Neural crest cell (in vitro differentiated cells): ENCODE measurements at regions not wholly inside any gene's neighbourhood (a gene's known extent, or its start where the extent isn't known, plus 50 kb on each side); places are given as distances from the start of the nearest gene placed in this dataset.

Experiments used
- DNase-seq: peaks from one replicate; pipeline ENCODE4 v3.0.0; 2021; ENCODE audit warnings: low read depth, mixed read lengths, low spot score
- H3K27ac Mint-ChIP-seq: one replicate; pipeline ENCODE4 v1.8.0; 2021; ENCODE audit warnings: mild to moderate bottlenecking, mixed read lengths; ENCODE audit not compliant: unreplicated experiment
- H3K27me3 Mint-ChIP-seq: 2 replicates; pipeline ENCODE4 v1.8.0; 2021; ENCODE audit warnings: low read depth, mild to moderate bottlenecking, mixed read lengths
- H3K36me3 Mint-ChIP-seq: 2 replicates; pipeline ENCODE4 v1.8.0; 2021; ENCODE audit warnings: low read depth, mild to moderate bottlenecking, mixed read lengths
- H3K4me1 Mint-ChIP-seq: 2 replicates; pipeline ENCODE4 v1.8.0; 2021; ENCODE audit warnings: mixed read lengths
- H3K4me3 Mint-ChIP-seq: one replicate; pipeline ENCODE4 v1.8.0; 2021; ENCODE audit warnings: mild to moderate bottlenecking, mixed read lengths
- H3K9me3 Mint-ChIP-seq: 2 replicates; pipeline ENCODE4 v1.8.0; 2021; ENCODE audit warnings: mixed read lengths
- CTCF ChIP-seq: fragments of 200-600 bp; sonication (generic); conservative IDR thresholded peaks from 2 replicates; pipeline ENCODE4 v1.5.0; 2021; ENCODE audit warnings: antibody characterized with exemption, mild to moderate bottlenecking

GRCh38 chr16:51707666-51708065 is 556.6 kb upstream of the SALL1 start:
- peak overlapping the region; percentile 14 for H3K27ac Mint-ChIP-seq
- TF ChIP-seq CTCF = no peak
- peaks cover 4% of the 10 kb centered on the region for H3K4me1 Mint-ChIP-seq
- peaks cover 16% of the 10 kb centered on the region for H3K36me3 Mint-ChIP-seq
- H3K27me3 Mint-ChIP-seq = no peaks in the 10 kb centered on the region
- no peak for DNase-seq
- no peak overlapping the region for H3K4me3 Mint-ChIP-seq
- H3K9me3 Mint-ChIP-seq = peaks cover 11% of the 10 kb centered on the region

GRCh38 chr16:51705142-51705541 is 554.1 kb upstream of the SALL1 start:
- H3K27ac Mint-ChIP-seq = no peak overlapping the region
- peaks cover 16% of the 10 kb centered on the region for H3K36me3 Mint-ChIP-seq
- H3K27me3 Mint-ChIP-seq = no peaks in the 10 kb centered on the region

GRCh38 chr16:51701025-51701424 is 550.0 kb upstream of the SALL1 start:
- Mint-ChIP-seq H3K36me3 (peaks cover 9% of the 10 kb centered on the region), H3K27ac (no peak overlapping the region), H3K27me3 (no peaks in the 10 kb centered on the region), H3K4me3 (no peak overlapping the region), H3K9me3 (peaks cover 8% of the 10 kb centered on the region), H3K4me1 (no peaks in the 10 kb centered on the region)
- TF ChIP-seq CTCF = no peak
- no peak for DNase-seq

More at GRCh38 chr16:51705142-51705541, 554.1 kb upstream of the SALL1 start:
- TF ChIP-seq CTCF = no peak
- no peak for DNase-seq
- H3K4me3 Mint-ChIP-seq = no peak overlapping the region
- H3K9me3 Mint-ChIP-seq = peaks cover 11% of the 10 kb centered on the region
- H3K4me1 Mint-ChIP-seq = no peaks in the 10 kb centered on the region

- H3K9me3 Mint-ChIP-seq = peaks cover 12% of the 10 kb centered on the region
- H3K27me3 Mint-ChIP-seq = no peaks in the 10 kb centered on the region
- TF ChIP-seq CTCF = no peak
- no peak overlapping the region for H3K27ac Mint-ChIP-seq
- H3K4me3 Mint-ChIP-seq = no peak overlapping the region
- H3K36me3 Mint-ChIP-seq = peaks cover 9% of the 10 kb centered on the region
- DNase-seq = no peak
- no peaks in the 10 kb centered on the region for H3K4me1 Mint-ChIP-seq
Measured at GRCh38 chr16:51699686-51700396, 548.8 kb upstream of the SALL1 start.

GRCh38 chr16:51698647-51699046 is 547.6 kb upstream of the SALL1 start:
- no peak overlapping the region for H3K27ac Mint-ChIP-seq
- peaks cover 10% of the 10 kb centered on the region for H3K9me3 Mint-ChIP-seq
- no peaks in the 10 kb centered on the region for H3K4me1 Mint-ChIP-seq
- no peak for TF ChIP-seq CTCF
- no peak overlapping the region for H3K4me3 Mint-ChIP-seq
- no peaks in the 10 kb centered on the region for H3K27me3 Mint-ChIP-seq
- peaks cover 4% of the 10 kb centered on the region for H3K36me3 Mint-ChIP-seq
- no peak for DNase-seq
